OCI-LY7 (cell line): ENCODE measurements at regions not wholly inside any gene's neighbourhood (a gene's known extent, or its start where the extent isn't known, plus 50 kb on each side); places are given as distances from the start of the nearest gene placed in this dataset.

ENCODE experiments used
- BruUV-seq: library from RNA; stranded (reverse); fragments of 400-500 nt; replicated peaks from 2 replicates; lab custom pipeline; 2021; lab: Mats Ljungman, UMichigan
- CTCF ChIA-PET: fragments of 300-600 bp; sonication (Branson Sonifier 250); formaldehyde crosslinking; loops from one replicate; lab custom pipeline; 2022; ENCODE audit warnings: antibody characterized with exemption; ENCODE audit not compliant: unreplicated experiment; lab: Charles Lee
- POLR2A ChIA-PET: fragments of 300-600 bp; sonication (Branson Sonifier 250); formaldehyde crosslinking; loops from one replicate; lab custom pipeline; 2022; ENCODE audit warnings: antibody characterized with exemption; lab: Charles Lee
- DNase-seq: peaks from one replicate; pipeline ENCODE4 v3.0.0-alpha.2; 2015; ENCODE audit warnings: low spot score
- H2AFZ ChIP-seq: fragments of 200-600 bp; sonication (generic), shearing (Covaris generic); 2 replicates; pipeline ENCODE4 v1.6.1; 2014; ENCODE audit warnings: mild to moderate bottlenecking, antibody characterized with exemption, low read length, moderate library complexity
- H3K27ac ChIP-seq: fragments of 200-600 bp; sonication (generic); 2 replicates; pipeline ENCODE4 v1.5.1; 2014; ENCODE audit warnings: mixed run types, low read depth, mild to moderate bottlenecking, moderate library complexity, low read length, inconsistent platforms; ENCODE audit not compliant: poor library complexity, severe bottlenecking
- H3K36me3 ChIP-seq: fragments of 200-600 bp; sonication (generic); 2 replicates; pipeline ENCODE4 v1.6.1; 2014; ENCODE audit warnings: mild to moderate bottlenecking, antibody characterized with exemption, low read length, moderate library complexity, mixed read lengths; ENCODE audit not compliant: insufficient read depth
- H3K4me1 ChIP-seq: fragments of 200-600 bp; sonication (generic); 2 replicates; pipeline ENCODE4 v1.5.1; 2014; ENCODE audit warnings: mild to moderate bottlenecking, low read length; ENCODE audit not compliant: insufficient read depth, poor library complexity, severe bottlenecking
- H3K4me2 ChIP-seq: fragments of 200-600 bp; sonication (generic); 2 replicates; pipeline ENCODE4 v1.6.1; 2014; ENCODE audit warnings: mild to moderate bottlenecking, low read length
- H3K4me3 ChIP-seq: fragments of 200-600 bp; sonication (generic); 2 replicates; pipeline ENCODE4 v1.5.1; 2014; ENCODE audit warnings: mild to moderate bottlenecking, low read depth, low read length; ENCODE audit not compliant: poor library complexity, severe bottlenecking
- H3K79me2 ChIP-seq: fragments of 200-600 bp; sonication (generic); 2 replicates; pipeline ENCODE4 v1.6.1; 2016; ENCODE audit warnings: low read depth, mild to moderate bottlenecking, low read length, moderate library complexity, mixed read lengths; ENCODE audit not compliant: insufficient read depth
- H3K9me2 ChIP-seq: fragments of 200-600 bp; sonication (generic); 2 replicates; pipeline ENCODE4 v1.6.1; 2016; ENCODE audit warnings: mild to moderate bottlenecking, low read length, mixed read lengths; ENCODE audit not compliant: insufficient read depth
- H3K9me3 ChIP-seq: fragments of 200-600 bp; sonication (generic); 2 replicates; pipeline ENCODE4 v1.6.1; 2014; ENCODE audit warnings: mild to moderate bottlenecking, mixed run types, low read length, mixed read lengths
- H4K20me1 ChIP-seq: fragments of 200-600 bp; sonication (generic); 2 replicates; pipeline ENCODE4 v1.6.1; 2014; ENCODE audit warnings: mild to moderate bottlenecking, antibody characterized with exemption, low read length, moderate library complexity, mixed read lengths; ENCODE audit not compliant: insufficient read depth
- EZH2phosphoT487 ChIP-seq: fragments of 200-600 bp; sonication (generic); IDR thresholded peaks from 2 replicates; pipeline ENCODE4 v1.6.1; 2018; ENCODE audit warnings: low read depth, borderline replicate concordance, mild to moderate bottlenecking, mixed run types, antibody characterized with exemption, low read length, moderate library complexity, mixed read lengths
- intact Hi-C: fragments of 100-400 bp; cut with micrococcal nuclease; formaldehyde crosslinking; loops from one replicate; pipeline ENCODE4 v1.10.0; 2022; ENCODE audit not compliant: unreplicated experiment
- TF ChIP-seq, protein P1 (sequence below): fragments of 200-600 bp; sonication (generic); conservative IDR thresholded peaks from 2 replicates; pipeline ENCODE4 v1.5.1; 2014; ENCODE audit warnings: mild to moderate bottlenecking, antibody characterized with exemption, low read length, moderate library complexity, mixed read lengths

DNA sequence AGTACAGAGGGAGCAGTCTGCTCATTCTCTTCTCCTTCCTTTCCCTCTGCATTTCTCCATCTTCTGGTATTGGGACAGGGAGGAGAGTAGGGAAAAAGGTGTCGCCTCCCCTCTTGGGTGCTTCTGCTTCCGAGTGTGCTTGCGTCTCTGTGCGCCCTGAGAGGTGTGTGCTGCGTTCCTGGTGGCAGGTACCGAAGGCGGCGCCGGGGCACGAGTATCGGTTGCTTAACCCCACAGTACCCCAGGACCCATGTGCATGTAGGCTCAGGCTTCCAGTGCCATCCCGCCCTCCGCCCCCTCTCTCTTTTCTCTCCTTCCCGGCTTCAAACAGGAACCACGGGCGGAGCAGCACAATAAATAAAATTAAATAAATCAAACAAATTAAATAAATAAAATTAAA is 169.3 kb upstream of the GLI3 start:
- no peaks in the 10 kb centered on the region for H4K20me1 ChIP-seq
- ChIA-PET POLR2A (no interaction called here), CTCF (no interaction called here)
- H3K9me2 ChIP-seq: no peaks in the 10 kb centered on the region
- DNase-seq: no peak
- no peaks in the 10 kb centered on the region for H3K79me2 ChIP-seq
- no peaks in the 10 kb centered on the region for H3K36me3 ChIP-seq
- H3K27ac ChIP-seq: no peak overlapping the region
- intact Hi-C loops: no loop called here
- no peak overlapping the region for H2AFZ ChIP-seq
- no peaks in the 10 kb centered on the region for H3K4me1 ChIP-seq
- no peak for TF ChIP-seq EZH2phosphoT487
- TF ChIP-seq, protein P1, sequence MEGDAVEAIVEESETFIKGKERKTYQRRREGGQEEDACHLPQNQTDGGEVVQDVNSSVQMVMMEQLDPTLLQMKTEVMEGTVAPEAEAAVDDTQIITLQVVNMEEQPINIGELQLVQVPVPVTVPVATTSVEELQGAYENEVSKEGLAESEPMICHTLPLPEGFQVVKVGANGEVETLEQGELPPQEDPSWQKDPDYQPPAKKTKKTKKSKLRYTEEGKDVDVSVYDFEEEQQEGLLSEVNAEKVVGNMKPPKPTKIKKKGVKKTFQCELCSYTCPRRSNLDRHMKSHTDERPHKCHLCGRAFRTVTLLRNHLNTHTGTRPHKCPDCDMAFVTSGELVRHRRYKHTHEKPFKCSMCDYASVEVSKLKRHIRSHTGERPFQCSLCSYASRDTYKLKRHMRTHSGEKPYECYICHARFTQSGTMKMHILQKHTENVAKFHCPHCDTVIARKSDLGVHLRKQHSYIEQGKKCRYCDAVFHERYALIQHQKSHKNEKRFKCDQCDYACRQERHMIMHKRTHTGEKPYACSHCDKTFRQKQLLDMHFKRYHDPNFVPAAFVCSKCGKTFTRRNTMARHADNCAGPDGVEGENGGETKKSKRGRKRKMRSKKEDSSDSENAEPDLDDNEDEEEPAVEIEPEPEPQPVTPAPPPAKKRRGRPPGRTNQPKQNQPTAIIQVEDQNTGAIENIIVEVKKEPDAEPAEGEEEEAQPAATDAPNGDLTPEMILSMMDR: no peak
- no TSS peak for BruUV-seq
- H3K4me3 ChIP-seq: no peak overlapping the region
- H3K4me2 ChIP-seq: no peak overlapping the region
- H3K9me3 ChIP-seq: no peaks in the 10 kb centered on the region

DNA sequence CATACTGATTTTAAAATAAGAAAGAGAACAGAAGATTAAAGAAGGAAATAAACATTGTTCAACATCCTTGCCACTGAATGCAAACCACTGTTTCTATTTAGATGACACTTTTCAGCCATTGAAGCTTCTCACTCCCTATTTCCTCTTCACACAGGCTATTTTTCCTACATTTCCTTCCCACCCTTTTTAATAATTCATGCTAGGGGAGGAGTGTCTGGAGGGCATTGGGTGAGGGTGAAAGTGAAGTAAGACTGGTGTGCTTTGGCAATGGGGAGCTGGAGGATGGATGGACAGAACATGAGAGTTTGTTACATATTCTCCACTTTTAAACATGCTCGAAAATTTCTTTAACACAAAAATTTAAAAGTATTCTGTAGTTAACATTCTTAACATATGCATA is 168.8 kb upstream of the GLI3 start:
- Histone ChIP-seq H3K27ac (no peak overlapping the region), H3K4me3 (no peak overlapping the region), H3K36me3 (no peaks in the 10 kb centered on the region), H3K4me1 (no peaks in the 10 kb centered on the region), H3K79me2 (no peaks in the 10 kb centered on the region), H3K9me3 (no peaks in the 10 kb centered on the region), H3K4me2 (no peak overlapping the region), H4K20me1 (no peaks in the 10 kb centered on the region), H2AFZ (no peak overlapping the region), H3K9me2 (no peaks in the 10 kb centered on the region)
- intact Hi-C loops: no loop called here
- no peak for DNase-seq
- TF ChIP-seq EZH2phosphoT487: no peak
- TF ChIP-seq, protein P1: no peak
- CTCF ChIA-PET: no interaction called here
- POLR2A ChIA-PET: no interaction called here
- BruUV-seq: no TSS peak

DNA sequence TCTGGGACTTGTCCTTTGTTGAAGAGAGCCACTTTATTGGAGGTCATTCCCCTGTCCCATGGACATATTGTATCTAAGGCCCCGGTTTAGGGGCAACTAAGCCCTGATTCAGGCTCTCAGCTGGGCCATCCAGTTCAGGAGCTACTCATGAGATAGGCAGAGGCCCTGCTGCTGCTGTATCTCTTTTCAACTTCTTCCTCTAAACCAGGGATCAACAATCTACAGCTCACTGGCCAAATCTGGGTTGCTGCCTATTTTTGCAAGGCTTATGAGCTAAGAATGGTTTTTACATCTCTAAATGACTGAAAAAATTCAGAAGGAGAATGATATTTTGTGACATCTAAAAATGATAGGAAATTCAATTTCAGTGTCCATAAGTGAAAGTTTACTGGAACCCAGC is 166.8 kb upstream of the GLI3 start:
- BruUV-seq: no TSS peak
- Histone ChIP-seq H3K4me3 (no peak overlapping the region), H3K36me3 (no peaks in the 10 kb centered on the region), H4K20me1 (no peaks in the 10 kb centered on the region), H3K79me2 (no peaks in the 10 kb centered on the region), H3K9me3 (no peaks in the 10 kb centered on the region), H3K4me2 (no peak overlapping the region), H2AFZ (no peak overlapping the region), H3K27ac (no peak overlapping the region), H3K9me2 (no peaks in the 10 kb centered on the region), H3K4me1 (no peaks in the 10 kb centered on the region)
- ChIA-PET POLR2A (no interaction called here), CTCF (no interaction called here)
- no peak for DNase-seq
- TF ChIP-seq, protein P1: no peak
- no peak for TF ChIP-seq EZH2phosphoT487
- intact Hi-C loops: no loop called here
